ENCODE measurements at regions not wholly inside any gene's neighbourhood (a gene's known extent, or its start where the extent isn't known, plus 50 kb on each side); places are given as distances from the start of the nearest gene placed in this dataset.

- H3K27ac ChIP-seq = no peak overlapping the region
- TF ChIP-seq POLR2AphosphoS5 (IDR thresholded peaks at IDR 0.05) (no peak), POLR2A (IDR thresholded peaks at IDR 0.05) (no peak), EP300 (IDR thresholded peaks at IDR 0.05; ENCODE audit: low read depth) (no peak), CTCF (IDR thresholded peaks at IDR 0.05) (no peak)
- no peaks in the 10 kb centered on the region for H3K36me3 ChIP-seq
- no peaks in the 10 kb centered on the region for H3K9me3 ChIP-seq
- in situ Hi-C loops (cut with MboI; ENCODE audit: low pct_ligation_motif_present in 1 of 4, low pct_unique_long_range_greater_than_20kb in 1 of 4, low sequenced_read_pairs in 3 of 4) (no loop called here), intact Hi-C loops (cut with DNase I; ENCODE audit: low total_unique reads) (no loop called here)
- no peak overlapping the region for H3K4me3 ChIP-seq
- WGBS, 2 donors (ENCODE audit: low coverage in 1 of 2) = 28 to 40% methylated on average over 7 to 12 of the region's 12 CpGs
- H3K27me3 ChIP-seq = no peaks in the 10 kb centered on the region
- peaks cover 0 to 5% (median 0%) of the 10 kb centered on the region in 4 donors for H3K4me1 ChIP-seq
- DNase-seq = no peak
These were observed 170.3 kb upstream of the AHI1 start for GRCh38 chr6:135667691-135668455.

DNA sequence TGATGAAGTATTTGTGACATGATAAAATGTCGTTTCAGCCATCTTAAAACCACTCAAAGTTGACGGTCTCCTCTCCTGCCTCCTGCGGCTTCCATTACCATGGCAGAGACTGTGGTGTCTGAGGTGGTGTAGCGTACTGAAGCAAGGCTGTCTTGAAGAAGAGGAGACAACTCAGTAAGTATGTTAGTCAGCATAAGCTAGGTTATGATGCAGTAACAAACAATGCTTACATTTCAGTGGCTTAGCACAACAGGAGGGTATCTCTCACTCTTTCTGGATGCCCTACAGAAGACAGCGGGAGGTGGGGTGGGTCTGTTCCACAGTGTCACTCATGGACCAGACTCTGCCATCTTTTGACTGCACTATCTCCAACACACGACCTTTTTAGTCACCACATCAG is 174.7 kb upstream of the AHI1 start:
- H3K4me3 ChIP-seq = no peak overlapping the region
- H3K9me3 ChIP-seq = no peaks in the 10 kb centered on the region
- 83 to 92% methylated on average over 2 to 6 of the region's 6 CpGs for WGBS, 2 donors (ENCODE audit: low coverage in 1 of 2)
- H3K4me1 ChIP-seq = peaks cover 0 to 5% (median 0%) of the 10 kb centered on the region in 4 donors
- no peaks in the 10 kb centered on the region for H3K36me3 ChIP-seq
- intact Hi-C loops (cut with DNase I; ENCODE audit: low total_unique reads) (no loop called here), in situ Hi-C loops (cut with MboI; ENCODE audit: low pct_ligation_motif_present in 1 of 4, low pct_unique_long_range_greater_than_20kb in 1 of 4, low sequenced_read_pairs in 3 of 4) (no loop called here)
- TF ChIP-seq POLR2AphosphoS5 (IDR thresholded peaks at IDR 0.05) (no peak), CTCF (IDR thresholded peaks at IDR 0.05) (no peak), EP300 (IDR thresholded peaks at IDR 0.05; ENCODE audit: low read depth) (no peak), POLR2A (IDR thresholded peaks at IDR 0.05) (no peak)
- no peak for DNase-seq
- H3K27ac ChIP-seq = no peak overlapping the region
- H3K27me3 ChIP-seq = no peaks in the 10 kb centered on the region

DNA sequence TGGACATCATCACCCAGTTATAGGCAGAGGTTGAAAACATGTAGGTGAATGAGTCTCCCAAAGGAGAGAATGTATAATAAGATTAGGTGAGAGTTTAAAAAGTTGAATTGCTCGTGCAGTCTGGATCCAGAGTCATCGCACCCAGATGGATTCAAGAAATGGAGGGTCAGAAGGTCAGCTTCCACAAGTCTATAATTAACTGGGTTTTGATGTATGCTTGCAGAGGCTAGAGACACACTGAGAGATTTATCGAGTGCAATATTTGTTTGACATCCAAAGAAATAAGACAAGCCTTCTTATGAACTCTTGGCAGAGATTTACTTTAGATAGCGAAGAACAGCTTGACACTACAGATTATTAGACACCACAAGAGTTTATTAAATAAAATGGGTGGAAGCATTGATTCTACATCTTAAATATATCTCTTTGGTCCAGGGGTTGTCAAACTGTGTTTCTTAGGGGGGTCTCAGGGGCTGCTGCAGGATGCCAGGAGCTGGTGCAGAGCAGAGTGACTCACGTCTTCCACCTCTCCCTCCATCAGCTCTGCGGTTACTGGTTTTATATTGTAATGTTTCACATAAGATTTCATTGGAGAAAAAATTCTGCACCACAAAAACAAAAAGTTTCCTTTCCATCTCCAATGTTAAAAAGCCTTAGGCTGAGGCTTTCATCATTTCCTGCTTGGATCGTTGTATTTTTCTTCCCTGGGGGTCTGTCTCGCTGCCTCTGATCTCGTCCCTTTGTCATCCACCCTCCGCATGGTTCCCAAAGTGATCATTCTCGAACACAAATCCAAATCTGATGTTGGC is 176.2 kb upstream of the AHI1 start:
- Histone ChIP-seq H3K27ac (no peak overlapping the region), H3K4me3 (no peak overlapping the region), H3K9me3 (no peaks in the 10 kb centered on the region), H3K27me3 (no peaks in the 10 kb centered on the region), H3K36me3 (no peaks in the 10 kb centered on the region), H3K4me1 (no peaks in the 10 kb centered on the region)
- no peak for TF ChIP-seq EP300 (IDR thresholded peaks at IDR 0.05; ENCODE audit: low read depth)
- no peak for TF ChIP-seq POLR2A (IDR thresholded peaks at IDR 0.05)
- no peak for TF ChIP-seq CTCF (IDR thresholded peaks at IDR 0.05)
- TF ChIP-seq POLR2AphosphoS5 (IDR thresholded peaks at IDR 0.05) = no peak
- intact Hi-C loops (cut with DNase I; ENCODE audit: low total_unique reads) (no loop called here), in situ Hi-C loops (cut with MboI; ENCODE audit: low pct_ligation_motif_present in 1 of 4, low pct_unique_long_range_greater_than_20kb in 1 of 4, low sequenced_read_pairs in 3 of 4) (no loop called here)
- WGBS, 2 donors (ENCODE audit: low coverage in 1 of 2) = 79 to 84% methylated on average over 10 to 11 of the region's 11 CpGs
- no peak for DNase-seq

DNA sequence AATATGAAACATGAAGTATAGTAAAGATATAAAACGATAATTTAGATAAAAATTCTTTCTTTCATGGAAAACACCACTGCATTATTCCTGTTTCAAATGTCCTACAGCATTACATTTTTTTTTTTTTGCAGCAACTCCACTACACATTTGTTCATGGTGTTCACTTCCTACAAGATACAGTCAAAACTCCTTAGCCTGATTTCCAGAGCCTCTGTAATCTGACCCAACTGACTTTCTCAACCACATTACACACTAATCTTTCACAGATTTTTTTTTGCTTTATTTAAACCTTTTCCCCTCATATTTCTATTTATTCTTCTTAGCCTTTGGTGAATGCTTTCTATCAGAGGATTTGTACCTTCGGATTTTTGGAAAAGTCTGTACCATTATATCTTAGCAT is 176.5 kb upstream of the PDE7B start:
- no peak overlapping the region for H3K4me3 ChIP-seq
- H3K4me1 ChIP-seq = no peaks in the 10 kb centered on the region
- WGBS, 2 donors (ENCODE audit: low coverage in 1 of 2) = 70 to 76% methylated on average over 2 of the region's 2 CpGs
- no peak for DNase-seq
- H3K27ac ChIP-seq = no peak overlapping the region
- intact Hi-C loops (cut with DNase I; ENCODE audit: low total_unique reads) = no loop called here
- no peaks in the 10 kb centered on the region for H3K9me3 ChIP-seq
- no peaks in the 10 kb centered on the region for H3K36me3 ChIP-seq
- TF ChIP-seq POLR2A (IDR thresholded peaks at IDR 0.05) (no peak), POLR2AphosphoS5 (IDR thresholded peaks at IDR 0.05) (no peak)
- no peaks in the 10 kb centered on the region for H3K27me3 ChIP-seq
- in situ Hi-C loops (cut with MboI; ENCODE audit: low pct_ligation_motif_present in 1 of 4, low pct_unique_long_range_greater_than_20kb in 1 of 4, low sequenced_read_pairs in 3 of 4) = no loop called here
